ENCODE measurements at regions not wholly inside any gene's neighbourhood (a gene's known extent, or its start where the extent isn't known, plus 50 kb on each side); places are given as distances from the start of the nearest gene placed in this dataset.

DNA sequence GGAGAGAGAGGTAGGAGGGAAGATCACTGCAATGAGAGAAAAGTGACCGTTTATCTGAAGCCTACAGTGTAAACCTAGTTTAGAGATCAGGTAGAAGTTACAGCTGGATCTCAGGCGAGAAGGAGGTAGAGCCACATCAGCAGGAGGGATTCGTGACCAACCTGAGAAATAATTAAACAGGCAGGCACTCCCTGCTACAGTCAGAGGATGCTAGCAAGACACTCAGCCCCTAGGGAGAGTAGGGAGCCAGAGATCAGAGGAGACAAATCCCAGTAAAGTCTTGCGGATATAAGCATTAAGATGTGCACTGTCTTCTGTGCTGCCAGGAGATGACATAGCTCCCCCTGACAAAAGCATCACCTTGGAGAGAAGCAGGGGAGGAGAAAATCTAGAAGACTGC, 629.1 kb upstream of the SLC39A10 start:
- no peak for DNase-seq

DNA sequence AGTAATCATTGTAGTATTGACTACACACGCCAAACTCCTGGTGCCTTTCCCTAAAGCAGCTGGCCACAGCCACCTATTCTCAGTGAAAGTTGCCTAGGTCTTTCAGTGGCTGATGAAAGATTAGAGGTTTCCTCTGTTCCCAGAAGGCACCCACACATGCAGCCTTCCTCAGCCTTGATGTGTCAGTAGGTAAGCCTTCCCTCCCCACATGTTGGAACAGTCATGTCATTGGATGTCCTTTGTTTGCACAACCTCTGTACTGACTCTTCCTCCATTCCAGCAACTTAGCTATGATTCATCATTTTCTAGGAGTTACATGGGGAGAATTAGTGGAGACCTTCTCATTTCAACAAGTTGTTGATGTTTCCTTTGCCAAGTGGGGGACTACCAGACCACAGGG, 630.8 kb upstream of the SLC39A10 start:
- DNase-seq = no peak

DNA sequence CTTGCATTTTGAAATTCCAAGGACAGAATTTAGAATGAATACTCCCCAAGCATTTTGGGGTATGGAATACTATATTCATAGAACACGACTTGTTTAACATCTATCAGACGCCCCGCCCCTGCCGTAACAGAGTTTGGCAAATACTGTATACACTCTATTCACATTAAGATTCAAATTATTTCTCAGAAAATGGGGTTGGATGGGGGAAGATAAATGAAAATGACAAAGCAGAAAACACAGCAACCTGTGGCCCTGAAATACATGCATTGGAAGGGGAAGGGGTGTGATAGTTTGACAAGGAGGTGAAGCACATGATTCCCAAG, 634.6 kb upstream of the SLC39A10 start:
- no peak for DNase-seq

DNA sequence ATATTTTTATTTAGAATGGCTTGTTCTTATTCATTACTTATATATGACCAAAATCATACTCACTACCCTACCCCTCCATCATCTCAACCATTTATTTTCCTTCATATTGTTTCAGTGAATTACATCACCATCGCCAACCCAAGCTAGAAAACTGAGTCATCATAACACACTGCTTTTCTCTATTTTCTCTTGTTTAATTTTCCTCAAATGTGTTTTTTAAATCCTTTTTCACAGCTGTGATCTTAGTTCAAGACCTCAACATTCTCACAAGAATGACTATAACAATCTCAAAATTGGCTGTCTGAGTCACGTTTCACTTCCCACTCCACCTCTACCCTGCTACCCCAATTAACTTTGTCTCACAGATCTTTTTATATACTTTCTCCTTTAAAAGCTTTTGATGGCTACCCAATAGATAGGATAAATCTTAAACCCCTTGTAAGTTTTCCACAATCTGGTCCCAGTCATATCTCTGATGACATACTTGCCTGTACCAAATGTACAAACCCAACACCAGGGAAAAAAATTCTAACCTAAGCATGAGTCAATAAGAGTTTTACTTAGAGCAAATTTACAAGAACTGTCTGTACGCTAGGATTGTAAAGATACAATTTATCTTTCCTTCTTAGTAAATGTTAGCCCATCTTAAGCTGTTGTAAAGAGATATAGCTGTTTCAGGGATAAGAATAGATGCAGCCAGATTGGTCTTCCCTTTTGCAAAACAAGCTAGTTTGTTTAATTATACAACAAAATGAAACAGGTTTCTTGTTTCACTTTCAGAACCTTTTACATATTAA, 635.1 kb upstream of the SLC39A10 start:
- DNase-seq = no peak

DNA sequence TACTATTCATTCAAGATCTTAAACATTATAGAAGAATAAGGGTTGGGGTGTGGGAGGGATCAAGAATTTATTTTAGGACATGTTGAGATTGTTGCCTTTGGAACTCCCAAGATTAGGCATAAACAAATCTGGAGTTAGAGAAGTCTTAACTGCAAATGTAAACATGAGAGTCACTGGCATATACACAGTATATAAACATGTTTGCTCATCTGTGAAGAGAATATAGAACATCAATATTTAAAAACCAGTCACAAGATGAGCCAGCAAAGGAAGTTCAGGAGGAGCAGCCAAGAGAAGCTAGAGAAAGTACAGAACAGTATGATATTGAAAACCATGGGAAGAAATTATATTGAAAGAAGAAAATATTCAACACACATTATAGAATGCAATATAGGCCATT, 638.6 kb upstream of the SLC39A10 start:
- no peak for DNase-seq

DNA sequence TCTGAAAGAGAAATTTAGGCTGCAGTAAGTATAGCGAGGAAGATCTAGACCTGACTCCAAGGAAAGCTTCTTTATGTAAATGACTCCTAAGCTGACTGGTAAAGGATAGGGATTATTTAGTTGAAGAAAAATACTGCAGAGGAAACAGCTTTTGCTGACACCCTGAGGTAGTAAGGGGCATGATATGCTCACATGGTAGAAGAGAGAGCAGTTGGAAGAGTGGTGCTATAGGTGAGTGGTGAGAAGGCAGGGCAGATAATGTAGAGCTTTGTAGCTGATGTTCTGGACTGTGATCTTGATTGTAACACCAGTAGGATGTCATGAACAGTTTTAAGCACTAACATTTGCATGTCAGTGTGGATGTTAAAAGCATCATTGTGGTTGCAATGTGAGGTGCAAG, 639.1 kb upstream of the SLC39A10 start:
- DNase-seq = peak; percentile 49

DNA sequence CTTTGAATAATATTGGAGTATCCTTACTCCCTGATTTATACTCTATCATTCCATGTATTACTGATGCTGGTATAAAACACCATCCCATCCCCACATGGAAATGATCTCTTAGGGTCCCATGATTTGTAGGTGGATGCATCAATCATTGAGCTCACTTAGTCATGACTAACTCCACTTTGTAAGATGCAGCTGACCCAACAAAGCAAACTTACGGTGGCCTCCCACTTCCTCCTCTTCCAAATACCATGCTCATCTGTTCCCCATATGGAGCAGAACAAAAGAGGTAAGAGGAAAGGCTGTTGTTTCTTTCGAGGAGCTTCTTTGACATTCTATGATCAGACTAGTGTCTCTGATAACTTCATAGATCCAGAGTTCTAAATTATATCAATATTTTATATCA, 640.2 kb upstream of the SLC39A10 start:
- DNase-seq = no peak

DNA sequence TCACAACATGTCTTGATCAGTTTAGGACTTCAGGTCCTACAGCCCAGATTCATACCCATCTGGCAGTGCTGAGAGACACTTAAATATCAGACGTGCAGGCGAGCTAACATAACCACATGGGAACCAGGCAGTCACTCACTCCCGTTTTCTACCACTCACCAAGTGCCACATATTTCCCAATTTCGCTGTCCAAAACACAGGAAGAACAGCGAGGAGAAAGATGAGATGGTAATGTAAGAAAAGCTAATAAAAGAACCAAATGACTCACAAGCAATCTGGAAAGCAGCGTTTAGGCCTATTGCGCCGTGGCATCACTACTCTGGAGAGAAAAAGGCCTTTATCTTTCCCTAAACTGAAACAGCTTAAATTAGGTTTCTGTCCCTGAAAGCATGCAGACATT, 647.8 kb upstream of the SLC39A10 start:
- no peak for DNase-seq

- no peak for DNase-seq
These were observed 650.2 kb upstream of the SLC39A10 start for GRCh38 chr2:195006856-195007255.

- DNase-seq = no peak
These were observed 653.0 kb upstream of the SLC39A10 start for GRCh38 chr2:195003881-195004471.

DNA sequence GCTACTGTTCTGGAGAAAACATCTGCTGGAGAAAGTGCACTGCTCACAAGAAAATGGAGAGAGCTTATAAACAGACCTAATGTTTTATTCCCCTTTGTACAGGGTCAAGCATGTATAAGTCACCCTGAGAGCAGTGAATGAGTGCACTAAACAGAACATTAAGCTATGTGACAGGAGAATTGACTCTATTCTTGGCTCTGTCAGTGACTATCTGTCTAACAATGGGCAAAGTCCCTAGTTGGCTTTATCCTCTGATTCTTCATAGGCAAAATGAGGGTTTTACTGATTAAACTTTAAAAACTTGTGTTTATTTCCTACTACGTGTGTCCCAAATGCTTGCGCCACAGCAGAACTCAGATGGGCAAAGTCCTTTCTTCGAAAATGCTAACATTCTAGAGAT, 655.1 kb upstream of the SLC39A10 start:
- DNase-seq = no peak

DNA sequence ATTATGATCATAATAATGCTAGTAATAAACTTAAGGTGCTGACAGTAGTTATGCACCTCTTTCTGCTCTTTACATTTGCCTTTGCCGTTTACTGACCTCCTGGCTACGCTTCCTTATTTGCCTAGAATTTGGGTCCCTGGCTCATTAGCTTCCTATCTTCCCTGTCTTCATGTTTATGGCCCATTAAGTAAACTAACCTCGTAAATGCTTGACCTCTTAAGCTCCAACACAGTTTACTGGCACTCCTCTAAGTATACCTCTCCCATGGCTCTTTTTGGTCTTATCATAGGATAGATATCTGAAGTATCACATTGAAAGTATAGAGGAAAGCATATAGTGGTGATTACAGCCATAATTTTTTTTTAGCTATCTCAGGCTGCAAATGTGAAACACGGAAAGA, 657.3 kb upstream of the SLC39A10 start:
- DNase-seq = peak; percentile 91

DNA sequence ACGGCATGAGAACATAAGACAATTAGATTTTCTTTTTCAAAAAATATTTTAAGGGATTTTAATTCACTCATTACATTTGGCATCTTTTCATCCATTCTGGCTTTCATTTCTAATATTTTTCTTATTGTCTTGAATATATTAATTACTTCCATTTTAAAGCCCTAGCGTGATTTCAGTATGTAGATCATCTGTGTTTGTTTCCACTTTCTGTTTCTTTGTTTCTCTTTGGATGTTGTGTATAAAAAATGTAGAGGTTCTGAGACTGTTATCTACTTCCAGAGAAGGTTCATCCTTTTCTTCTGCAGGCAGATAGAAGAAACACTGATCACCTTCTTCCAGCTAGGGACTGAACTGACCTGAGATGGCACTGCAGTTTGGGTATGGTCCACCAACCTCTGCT, 664.4 kb upstream of the SLC39A10 start:
- DNase-seq = no peak

- no peak for DNase-seq
These were observed 671.8 kb upstream of the SLC39A10 start for GRCh38 chr2:194985258-194985657.

DNA sequence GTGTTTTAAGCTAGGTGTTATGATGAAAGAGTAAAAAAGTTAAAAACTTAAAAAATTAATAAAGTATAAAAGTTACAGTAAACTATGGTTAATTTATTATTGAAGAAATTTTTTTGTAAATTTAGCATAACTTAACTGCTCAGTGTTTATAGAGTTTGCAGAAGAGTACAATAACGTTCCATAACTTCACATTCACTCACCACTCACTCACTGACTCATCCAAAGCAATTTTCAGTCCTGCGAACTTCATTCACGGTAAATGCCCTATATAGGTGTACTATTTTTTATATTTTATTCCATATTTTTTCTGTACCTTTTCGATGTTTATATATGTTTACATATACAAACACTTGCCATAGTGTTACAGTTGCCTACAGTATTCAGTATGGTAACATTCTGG, 694.8 kb upstream of the SLC39A10 start:
- DNase-seq = no peak

DNA sequence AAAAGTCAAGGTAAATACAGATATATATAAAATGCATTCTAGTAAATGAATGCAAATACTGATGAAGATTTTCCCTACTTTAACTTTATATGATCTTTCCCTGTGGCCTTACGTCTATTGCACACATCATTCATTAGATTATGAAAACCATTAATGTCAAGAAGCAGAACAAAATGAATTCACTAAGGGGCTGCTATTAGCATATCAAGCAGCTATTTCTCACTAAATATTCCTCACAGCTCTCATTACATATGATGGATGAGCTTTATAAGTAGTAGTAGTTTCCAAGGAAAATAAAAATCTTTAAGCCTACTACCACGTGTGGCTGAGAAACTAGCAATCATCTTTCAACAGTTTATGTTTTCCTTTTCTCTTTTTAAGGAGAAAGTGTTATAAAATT, 702.8 kb upstream of the SLC39A10 start:
- no peak for DNase-seq

GRCh38 chr2:194946826-194947225, 710.2 kb upstream of the SLC39A10 start:
- no peak for DNase-seq

DNA sequence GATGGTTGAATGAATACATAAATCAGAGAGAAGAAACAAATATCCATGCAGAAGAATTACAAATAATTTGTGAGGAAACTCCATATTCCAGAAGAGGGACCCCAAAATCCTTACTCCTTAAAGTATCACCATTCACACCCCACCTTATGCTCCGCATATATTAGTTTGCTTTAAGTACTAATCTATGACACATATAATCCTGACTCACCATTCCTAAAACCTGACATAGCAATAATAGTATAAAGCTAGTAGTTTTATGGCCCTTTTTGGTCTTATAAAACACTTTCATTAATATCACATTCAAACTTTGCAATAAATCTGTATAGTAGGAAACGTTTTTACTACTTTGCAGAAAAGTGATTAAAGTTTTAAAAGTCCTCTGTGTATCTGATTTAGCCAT, 719.0 kb upstream of the SLC39A10 start:
- no peak for DNase-seq

GRCh38 chr2:194927489-194927888, 729.5 kb upstream of the SLC39A10 start:
- DNase-seq = no peak

DNA sequence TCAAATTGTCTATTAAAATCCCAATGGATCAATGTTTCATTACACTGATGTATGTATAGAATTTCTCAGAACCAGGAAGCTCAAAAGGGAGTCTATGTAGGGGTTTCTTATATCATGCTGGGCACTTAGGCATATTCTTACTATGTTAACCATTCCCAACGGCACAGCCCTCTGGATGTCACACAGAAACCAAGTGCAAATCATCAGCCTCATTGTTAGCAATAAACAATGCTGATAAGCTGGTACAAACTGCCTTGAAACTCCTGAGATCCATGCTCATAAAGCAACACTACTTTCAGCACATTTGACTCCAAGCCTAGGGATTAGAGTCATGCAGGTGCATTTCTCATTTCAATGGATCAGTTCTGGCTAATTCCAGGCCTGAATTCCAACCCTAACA, 730.2 kb upstream of the SLC39A10 start:
- no peak for DNase-seq

- DNase-seq = no peak
These were observed 731.3 kb upstream of the SLC39A10 start for GRCh38 chr2:194925742-194926141.

DNA sequence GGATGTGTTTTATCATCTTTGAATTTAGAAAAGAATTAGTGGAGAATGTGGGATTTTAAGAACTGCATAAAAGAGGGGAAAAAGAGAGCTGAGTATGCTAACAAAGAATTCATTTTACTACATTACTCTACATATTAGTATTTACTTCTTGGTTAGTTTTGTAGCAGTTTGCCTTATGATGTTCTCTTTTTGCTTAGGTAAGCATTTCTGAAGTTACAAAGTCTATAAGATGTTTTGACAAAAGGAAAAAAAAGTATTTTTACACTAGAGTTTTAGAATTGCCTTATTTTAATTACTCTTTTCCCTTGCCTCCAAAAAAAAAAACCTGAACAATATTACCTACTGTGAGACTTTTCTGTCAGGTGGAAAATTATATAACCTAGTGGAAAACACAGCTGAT, 739.5 kb upstream of the SLC39A10 start:
- no peak for DNase-seq

GRCh38 chr2:194915485-194915884, 741.5 kb upstream of the SLC39A10 start:
- DNase-seq = no peak

- no peak for DNase-seq
These were observed 749.5 kb upstream of the SLC39A10 start for GRCh38 chr2:194907569-194907968.

DNA sequence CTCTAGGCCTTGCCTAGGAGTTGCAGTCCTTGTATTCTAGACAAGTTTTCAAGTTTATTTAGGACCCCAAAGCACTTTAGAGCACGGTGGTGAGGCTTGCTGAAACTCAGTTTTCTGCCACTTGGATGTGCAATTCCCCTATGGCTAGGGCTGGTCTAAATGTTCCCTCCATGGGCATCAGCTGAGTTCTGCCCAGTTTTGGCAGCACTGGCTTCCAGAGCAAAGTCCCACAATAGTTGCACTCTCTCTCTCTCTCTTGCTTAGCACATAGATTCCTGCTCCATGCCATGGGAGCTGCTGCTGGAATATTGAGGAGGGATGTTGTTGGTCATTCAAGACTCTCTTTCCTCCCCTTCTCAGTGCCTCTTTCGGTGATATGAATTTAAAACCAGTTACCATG, 760.2 kb upstream of the SLC39A10 start:
- no peak for DNase-seq
